ENCODE measurements at regions not wholly inside any gene's neighbourhood (a gene's known extent, or its start where the extent isn't known, plus 50 kb on each side); places are given as distances from the start of the nearest gene placed in this dataset.

- intact Hi-C loops (cut with DNase I), result no loop called here
- WGBS, result 87% methylated on average over 7 of the region's 7 CpGs
Observed at GRCh38 chr10:21299330-21299729, 226.2 kb downstream of the SKIDA1 start.

GRCh38 chr10:21298701-21299100 lies 226.8 kb downstream of the SKIDA1 start:
- no peaks in the 10 kb centered on the region for H3K4me1 ChIP-seq (replicated peaks)
- no peak overlapping the region for H3K27ac ChIP-seq
- TF ChIP-seq POLR2A (IDR thresholded peaks at IDR 0.05) (no peak), CTCF (IDR thresholded peaks at IDR 0.05) (no peak), POLR2AphosphoS5 (IDR thresholded peaks at IDR 0.05) (no peak)
- no peak overlapping the region for H3K4me3 ChIP-seq
- no peaks in the 10 kb centered on the region for H3K36me3 ChIP-seq
- WGBS, result 83% methylated on average over 2 of the region's 2 CpGs
- H3K27me3 ChIP-seq (replicated peaks; ENCODE audit: insufficient read depth), result no peaks in the 10 kb centered on the region
- intact Hi-C loops (cut with DNase I), result no loop called here
- no peaks in the 10 kb centered on the region for H3K9me3 ChIP-seq
- no peak for DNase-seq (ENCODE audit: low spot score)

More at GRCh38 chr10:21299330-21299729, 226.2 kb downstream of the SKIDA1 start:
- TF ChIP-seq POLR2AphosphoS5 (IDR thresholded peaks at IDR 0.05), result no peak
- H3K4me1 ChIP-seq (replicated peaks), result no peaks in the 10 kb centered on the region
- no peaks in the 10 kb centered on the region for H3K36me3 ChIP-seq
- H3K27ac ChIP-seq, result no peak overlapping the region
- H3K9me3 ChIP-seq, result no peaks in the 10 kb centered on the region
- H3K4me3 ChIP-seq, result no peak overlapping the region
- DNase-seq (ENCODE audit: low spot score), result no peak
- no peaks in the 10 kb centered on the region for H3K27me3 ChIP-seq (replicated peaks; ENCODE audit: insufficient read depth)

- no peak for DNase-seq (ENCODE audit: low spot score)
- H3K4me1 ChIP-seq (replicated peaks), result no peaks in the 10 kb centered on the region
- no peak overlapping the region for H3K4me3 ChIP-seq
- no peaks in the 10 kb centered on the region for H3K27me3 ChIP-seq (replicated peaks; ENCODE audit: insufficient read depth)
- H3K9me3 ChIP-seq, result no peaks in the 10 kb centered on the region
- no peaks in the 10 kb centered on the region for H3K36me3 ChIP-seq
- no peak for TF ChIP-seq CTCF (IDR thresholded peaks at IDR 0.05)
- no peak for TF ChIP-seq POLR2A (IDR thresholded peaks at IDR 0.05)
- TF ChIP-seq POLR2AphosphoS5 (IDR thresholded peaks at IDR 0.05), result no peak
- no peak overlapping the region for H3K27ac ChIP-seq
- intact Hi-C loops (cut with DNase I), result no loop called here
- WGBS, result 92% methylated on average over 6 of the region's 6 CpGs
Observed at GRCh38 chr10:21297603-21298383, 227.7 kb downstream of the SKIDA1 start.

- H3K4me3 ChIP-seq, result no peak overlapping the region
- intact Hi-C loops (cut with DNase I), result no loop called here
- no peaks in the 10 kb centered on the region for H3K36me3 ChIP-seq
- DNase-seq (ENCODE audit: low spot score), result no peak
- no peak for TF ChIP-seq CTCF (IDR thresholded peaks at IDR 0.05)
- no peak for TF ChIP-seq POLR2A (IDR thresholded peaks at IDR 0.05)
- TF ChIP-seq POLR2AphosphoS5 (IDR thresholded peaks at IDR 0.05), result no peak
- 89% methylated on average over 13 of the region's 13 CpGs for WGBS
- H3K9me3 ChIP-seq, result no peaks in the 10 kb centered on the region
- H3K27me3 ChIP-seq (replicated peaks; ENCODE audit: insufficient read depth), result no peaks in the 10 kb centered on the region
- H3K4me1 ChIP-seq (replicated peaks), result no peaks in the 10 kb centered on the region
- H3K27ac ChIP-seq, result no peak overlapping the region
Observed at GRCh38 chr10:21296575-21297355, 228.7 kb downstream of the SKIDA1 start.

GRCh38 chr10:21293518-21294356 lies 231.7 kb downstream of the SKIDA1 start:
- Histone ChIP-seq H3K9me3 (no peaks in the 10 kb centered on the region), H3K4me1 (replicated peaks) (no peaks in the 10 kb centered on the region), H3K27ac (no peak overlapping the region), H3K36me3 (no peaks in the 10 kb centered on the region), H3K4me3 (peak overlapping the region in 1 of 2 donors; percentile 2), H3K27me3 (replicated peaks; ENCODE audit: insufficient read depth) (no peaks in the 10 kb centered on the region)
- WGBS, result 46% methylated on average over 9 of the region's 9 CpGs
- DNase-seq (ENCODE audit: low spot score), result no peak
- no peak for TF ChIP-seq POLR2AphosphoS5 (IDR thresholded peaks at IDR 0.05)
- no peak for TF ChIP-seq POLR2A (IDR thresholded peaks at IDR 0.05)
- TF ChIP-seq CTCF (IDR thresholded peaks at IDR 0.05), result no peak
- intact Hi-C loops (cut with DNase I), result no loop called here
